ENCODE measurements at regions not wholly inside any gene's neighbourhood (a gene's known extent, or its start where the extent isn't known, plus 50 kb on each side); places are given as distances from the start of the nearest gene placed in this dataset.
"Not testable (repeated sequence)": the region's sequence is repeated elsewhere in the genome, so short reads cannot be mapped to it uniquely, and the experiment has no call there.

- Histone ChIP-seq H3K36me3 (no peaks in the 10 kb centered on the region), H3K4me3 (replicated peaks in 1 of 3) (no peak overlapping the region), H3K9me3 (no peaks in the 10 kb centered on the region), H3K27me3 (no peaks in the 10 kb centered on the region), H3K27ac (no peak overlapping the region), H3K4me1 (no peaks in the 10 kb centered on the region)
- no peak for DNase-seq
- no peak for TF ChIP-seq CTCF (IDR thresholded peaks at IDR 0.05)
- no peak for TF ChIP-seq POLR2A (IDR thresholded peaks at IDR 0.05)
- intact Hi-C loops (cut with DNase I) = no loop called here
- 79 to 89% methylated on average over 7 of the region's 7 CpGs for WGBS, 2 donors
Measured at GRCh38 chr5:6080436-6080835, 297.9 kb downstream of the MED10 start.

- Histone ChIP-seq H3K9me3 (no peaks in the 10 kb centered on the region), H3K4me3 (replicated peaks in 1 of 3) (no peak overlapping the region), H3K36me3 (no peaks in the 10 kb centered on the region), H3K27ac (no peak overlapping the region), H3K27me3 (no peaks in the 10 kb centered on the region), H3K4me1 (no peaks in the 10 kb centered on the region)
- DNase-seq = no peak
- intact Hi-C loops (cut with DNase I) = no loop called here
- 80 to 97% methylated on average over 3 to 5 of the region's 5 CpGs for WGBS, 2 donors
- TF ChIP-seq POLR2A (IDR thresholded peaks at IDR 0.05) = no peak
- TF ChIP-seq CTCF (IDR thresholded peaks at IDR 0.05) = no peak
Measured at GRCh38 chr5:6078881-6079280, 299.5 kb downstream of the MED10 start.

- Histone ChIP-seq H3K4me3 (replicated peaks in 1 of 3) (no peak overlapping the region), H3K9me3 (no peaks in the 10 kb centered on the region), H3K27me3 (no peaks in the 10 kb centered on the region), H3K36me3 (no peaks in the 10 kb centered on the region), H3K4me1 (no peaks in the 10 kb centered on the region), H3K27ac (no peak overlapping the region)
- intact Hi-C loops (cut with DNase I) = no loop called here
- no peak for DNase-seq
- WGBS, 2 donors = 73 to 76% methylated on average over 7 of the region's 7 CpGs
- TF ChIP-seq CTCF (IDR thresholded peaks at IDR 0.05) (no peak), POLR2A (IDR thresholded peaks at IDR 0.05) (no peak)
Measured at GRCh38 chr5:6076341-6077239, 301.8 kb downstream of the MED10 start.

- DNase-seq; H3K27ac ChIP-seq; H3K4me3 ChIP-seq (replicated peaks in 1 of 3); H3K27me3 ChIP-seq; H3K9me3 ChIP-seq; intact Hi-C loops (cut with DNase I); H3K4me1 ChIP-seq; H3K36me3 ChIP-seq: not testable (repeated sequence)
- WGBS, 2 donors = 86 to 87% methylated on average over 4 of the region's 4 CpGs
Measured at GRCh38 chr5:6072488-6072887, 305.9 kb downstream of the MED10 start.

GRCh38 chr5:6069496-6070185, 308.7 kb downstream of the MED10 start:
- DNase-seq = no peak
- intact Hi-C loops (cut with DNase I) = no loop called here
- Histone ChIP-seq H3K27ac (no peak overlapping the region), H3K9me3 (no peaks in the 10 kb centered on the region), H3K36me3 (no peaks in the 10 kb centered on the region), H3K27me3 (no peaks in the 10 kb centered on the region), H3K4me1 (no peaks in the 10 kb centered on the region), H3K4me3 (replicated peaks in 1 of 3) (no peak overlapping the region)
- 48 to 49% methylated on average over 4 of the region's 4 CpGs for WGBS, 2 donors
- TF ChIP-seq CTCF (IDR thresholded peaks at IDR 0.05) (no peak), POLR2A (IDR thresholded peaks at IDR 0.05) (no peak)

All from thyroid gland (tissue), 4 donors.